HEK293 (cell line): ENCODE measurements at regions not wholly inside any gene's neighbourhood (a gene's known extent, or its start where the extent isn't known, plus 50 kb on each side); places are given as distances from the start of the nearest gene placed in this dataset.

ENCODE experiments used
- ZBTB1 ChIP-seq: fragments of 450-650 bp; formaldehyde crosslinking; IDR thresholded peaks from 2 replicates; pipeline ENCODE4 v1.5.1; 2016; ENCODE audit warnings: missing biosample characterization, missing genetic modification characterization
- TF ChIP-seq, protein P1 (sequence below): fragments of 450-650 bp; formaldehyde crosslinking; conservative IDR thresholded peaks from 2 replicates; pipeline ENCODE4 v1.5.1; 2016; ENCODE audit warnings: low read depth, missing biosample characterization, missing genetic modification characterization
- TF ChIP-seq, protein P2 (sequence below): fragments of 450-650 bp; formaldehyde crosslinking; IDR thresholded peaks from 2 replicates; pipeline ENCODE4 v1.5.1; 2016; ENCODE audit warnings: missing biosample characterization, missing genetic modification characterization, low read depth
- TF ChIP-seq, protein P3 (sequence below): fragments of 450-650 bp; formaldehyde crosslinking; IDR thresholded peaks from 2 replicates; pipeline ENCODE4 v1.5.1; 2016; ENCODE audit warnings: missing biosample characterization, missing genetic modification characterization

DNA sequence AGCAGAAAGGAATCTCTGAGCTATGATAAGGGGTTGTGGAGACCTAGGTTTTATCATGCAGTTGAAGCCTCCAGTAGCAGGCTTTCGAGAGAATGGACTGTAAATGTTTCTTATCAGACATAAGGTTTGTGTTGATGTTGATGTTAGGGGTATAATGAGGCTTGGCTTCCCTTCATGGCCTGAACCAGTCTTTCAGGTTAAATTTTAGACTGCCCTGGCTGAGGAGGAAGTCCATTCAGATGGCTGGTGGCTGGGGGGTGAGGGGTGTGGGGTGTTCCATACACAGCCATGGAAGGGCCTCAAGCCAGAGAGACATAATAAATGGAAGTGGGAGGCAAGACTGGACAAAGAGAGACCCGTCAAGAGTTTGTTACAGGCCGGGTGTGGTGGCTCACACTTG is 65.1 kb downstream of the IRF2BPL start:
- no peak for TF ChIP-seq ZBTB1 (tag by site-specific recombination)
- TF ChIP-seq, protein P1, sequence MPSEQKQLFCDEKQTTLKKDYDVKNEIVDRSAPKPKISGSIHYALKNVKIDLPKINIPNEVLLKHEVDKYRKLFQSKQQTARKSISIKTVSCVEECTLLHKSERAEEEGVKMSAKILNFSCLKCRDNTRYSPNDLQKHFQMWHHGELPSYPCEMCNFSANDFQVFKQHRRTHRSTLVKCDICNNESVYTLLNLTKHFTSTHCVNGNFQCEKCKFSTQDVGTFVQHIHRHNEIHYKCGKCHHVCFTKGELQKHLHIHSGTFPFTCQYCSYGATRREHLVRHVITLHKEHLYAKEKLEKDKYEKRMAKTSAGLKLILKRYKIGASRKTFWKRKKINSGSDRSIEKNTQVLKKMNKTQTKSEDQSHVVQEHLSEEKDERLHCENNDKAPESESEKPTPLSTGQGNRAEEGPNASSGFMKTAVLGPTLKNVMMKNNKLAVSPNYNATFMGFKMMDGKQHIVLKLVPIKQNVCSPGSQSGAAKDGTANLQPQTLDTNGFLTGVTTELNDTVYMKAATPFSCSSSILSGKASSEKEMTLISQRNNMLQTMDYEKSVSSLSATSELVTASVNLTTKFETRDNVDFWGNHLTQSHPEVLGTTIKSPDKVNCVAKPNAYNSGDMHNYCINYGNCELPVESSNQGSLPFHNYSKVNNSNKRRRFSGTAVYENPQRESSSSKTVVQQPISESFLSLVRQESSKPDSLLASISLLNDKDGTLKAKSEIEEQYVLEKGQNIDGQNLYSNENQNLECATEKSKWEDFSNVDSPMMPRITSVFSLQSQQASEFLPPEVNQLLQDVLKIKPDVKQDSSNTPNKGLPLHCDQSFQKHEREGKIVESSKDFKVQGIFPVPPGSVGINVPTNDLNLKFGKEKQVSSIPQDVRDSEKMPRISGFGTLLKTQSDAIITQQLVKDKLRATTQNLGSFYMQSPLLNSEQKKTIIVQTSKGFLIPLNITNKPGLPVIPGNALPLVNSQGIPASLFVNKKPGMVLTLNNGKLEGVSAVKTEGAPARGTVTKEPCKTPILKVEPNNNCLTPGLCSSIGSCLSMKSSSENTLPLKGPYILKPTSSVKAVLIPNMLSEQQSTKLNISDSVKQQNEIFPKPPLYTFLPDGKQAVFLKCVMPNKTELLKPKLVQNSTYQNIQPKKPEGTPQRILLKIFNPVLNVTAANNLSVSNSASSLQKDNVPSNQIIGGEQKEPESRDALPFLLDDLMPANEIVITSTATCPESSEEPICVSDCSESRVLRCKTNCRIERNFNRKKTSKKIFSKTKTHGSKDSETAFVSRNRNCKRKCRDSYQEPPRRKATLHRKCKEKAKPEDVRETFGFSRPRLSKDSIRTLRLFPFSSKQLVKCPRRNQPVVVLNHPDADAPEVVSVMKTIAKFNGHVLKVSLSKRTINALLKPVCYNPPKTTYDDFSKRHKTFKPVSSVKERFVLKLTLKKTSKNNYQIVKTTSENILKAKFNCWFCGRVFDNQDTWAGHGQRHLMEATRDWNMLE (tag by site-specific recombination), result no peak
- TF ChIP-seq, protein P2, sequence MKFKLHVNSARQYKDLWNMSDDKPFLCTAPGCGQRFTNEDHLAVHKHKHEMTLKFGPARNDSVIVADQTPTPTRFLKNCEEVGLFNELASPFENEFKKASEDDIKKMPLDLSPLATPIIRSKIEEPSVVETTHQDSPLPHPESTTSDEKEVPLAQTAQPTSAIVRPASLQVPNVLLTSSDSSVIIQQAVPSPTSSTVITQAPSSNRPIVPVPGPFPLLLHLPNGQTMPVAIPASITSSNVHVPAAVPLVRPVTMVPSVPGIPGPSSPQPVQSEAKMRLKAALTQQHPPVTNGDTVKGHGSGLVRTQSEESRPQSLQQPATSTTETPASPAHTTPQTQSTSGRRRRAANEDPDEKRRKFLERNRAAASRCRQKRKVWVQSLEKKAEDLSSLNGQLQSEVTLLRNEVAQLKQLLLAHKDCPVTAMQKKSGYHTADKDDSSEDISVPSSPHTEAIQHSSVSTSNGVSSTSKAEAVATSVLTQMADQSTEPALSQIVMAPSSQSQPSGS (tag by site-specific recombination), result no peak
- TF ChIP-seq, protein P3, sequence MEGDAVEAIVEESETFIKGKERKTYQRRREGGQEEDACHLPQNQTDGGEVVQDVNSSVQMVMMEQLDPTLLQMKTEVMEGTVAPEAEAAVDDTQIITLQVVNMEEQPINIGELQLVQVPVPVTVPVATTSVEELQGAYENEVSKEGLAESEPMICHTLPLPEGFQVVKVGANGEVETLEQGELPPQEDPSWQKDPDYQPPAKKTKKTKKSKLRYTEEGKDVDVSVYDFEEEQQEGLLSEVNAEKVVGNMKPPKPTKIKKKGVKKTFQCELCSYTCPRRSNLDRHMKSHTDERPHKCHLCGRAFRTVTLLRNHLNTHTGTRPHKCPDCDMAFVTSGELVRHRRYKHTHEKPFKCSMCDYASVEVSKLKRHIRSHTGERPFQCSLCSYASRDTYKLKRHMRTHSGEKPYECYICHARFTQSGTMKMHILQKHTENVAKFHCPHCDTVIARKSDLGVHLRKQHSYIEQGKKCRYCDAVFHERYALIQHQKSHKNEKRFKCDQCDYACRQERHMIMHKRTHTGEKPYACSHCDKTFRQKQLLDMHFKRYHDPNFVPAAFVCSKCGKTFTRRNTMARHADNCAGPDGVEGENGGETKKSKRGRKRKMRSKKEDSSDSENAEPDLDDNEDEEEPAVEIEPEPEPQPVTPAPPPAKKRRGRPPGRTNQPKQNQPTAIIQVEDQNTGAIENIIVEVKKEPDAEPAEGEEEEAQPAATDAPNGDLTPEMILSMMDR (tag by site-specific recombination), result no peak
